ENCODE measurements at regions not wholly inside any gene's neighbourhood (a gene's known extent, or its start where the extent isn't known, plus 50 kb on each side); places are given as distances from the start of the nearest gene placed in this dataset.

DNA sequence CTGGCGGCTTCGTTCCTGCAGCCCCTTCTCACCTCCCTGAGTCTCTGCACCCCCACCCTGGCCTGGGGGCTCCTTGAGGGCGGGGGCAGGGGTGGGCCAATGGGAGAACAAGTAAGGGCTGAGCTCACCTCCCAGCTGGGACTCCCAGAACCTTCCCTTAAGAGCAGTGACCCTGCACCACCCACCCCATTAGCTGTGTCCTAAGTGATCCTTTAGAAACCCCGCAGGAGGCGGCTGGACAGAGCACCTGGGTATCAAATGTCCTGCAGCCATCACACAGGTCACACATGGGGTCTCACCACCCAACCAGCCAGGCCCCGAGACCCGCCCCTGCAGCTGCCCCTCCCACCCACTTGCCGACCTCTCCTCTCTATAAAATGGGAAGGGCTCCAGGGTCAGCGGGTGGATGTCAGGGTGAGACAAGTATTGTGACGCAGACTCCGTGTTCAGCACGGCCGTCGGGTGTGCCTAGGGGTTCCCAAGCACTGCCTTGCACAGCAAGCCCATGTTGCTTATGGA, 151.2 kb upstream of the C14orf180 start:
- TF ChIP-seq, protein P1, sequence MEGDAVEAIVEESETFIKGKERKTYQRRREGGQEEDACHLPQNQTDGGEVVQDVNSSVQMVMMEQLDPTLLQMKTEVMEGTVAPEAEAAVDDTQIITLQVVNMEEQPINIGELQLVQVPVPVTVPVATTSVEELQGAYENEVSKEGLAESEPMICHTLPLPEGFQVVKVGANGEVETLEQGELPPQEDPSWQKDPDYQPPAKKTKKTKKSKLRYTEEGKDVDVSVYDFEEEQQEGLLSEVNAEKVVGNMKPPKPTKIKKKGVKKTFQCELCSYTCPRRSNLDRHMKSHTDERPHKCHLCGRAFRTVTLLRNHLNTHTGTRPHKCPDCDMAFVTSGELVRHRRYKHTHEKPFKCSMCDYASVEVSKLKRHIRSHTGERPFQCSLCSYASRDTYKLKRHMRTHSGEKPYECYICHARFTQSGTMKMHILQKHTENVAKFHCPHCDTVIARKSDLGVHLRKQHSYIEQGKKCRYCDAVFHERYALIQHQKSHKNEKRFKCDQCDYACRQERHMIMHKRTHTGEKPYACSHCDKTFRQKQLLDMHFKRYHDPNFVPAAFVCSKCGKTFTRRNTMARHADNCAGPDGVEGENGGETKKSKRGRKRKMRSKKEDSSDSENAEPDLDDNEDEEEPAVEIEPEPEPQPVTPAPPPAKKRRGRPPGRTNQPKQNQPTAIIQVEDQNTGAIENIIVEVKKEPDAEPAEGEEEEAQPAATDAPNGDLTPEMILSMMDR (optimal IDR thresholded peaks at IDR 0.05 in 1 of 3, IDR thresholded peaks at IDR 0.05 in 1 of 3, conservative IDR thresholded peaks at IDR 0.05 in 1 of 3; ENCODE audit: extremely low read depth in 1 of 3, insufficient read depth in 2 of 3, low read length in 3 of 3): no peak
- no peak for TF ChIP-seq EZH2 (IDR thresholded peaks at IDR 0.05; ENCODE audit: low read length)
